Loucy (cell line): ENCODE measurements at regions not wholly inside any gene's neighbourhood (a gene's known extent, or its start where the extent isn't known, plus 50 kb on each side); places are given as distances from the start of the nearest gene placed in this dataset.

ENCODE experiments used
- CTCF ChIP-seq: fragments of 200-600 bp; sonication (generic); conservative IDR thresholded peaks from 2 replicates; pipeline ENCODE4 v1.5.1; 2014; ENCODE audit warnings: mild to moderate bottlenecking, antibody characterized with exemption, low read length
- EZH2phosphoT487 ChIP-seq: fragments of 200-600 bp; IDR thresholded peaks from 2 replicates; pipeline ENCODE4 v1.6.1; 2018; ENCODE audit warnings: antibody characterized with exemption, mild to moderate bottlenecking, moderate library complexity, borderline replicate concordance

GRCh38 chr6:148648754-148649453 is 97.9 kb upstream of the UST start:
- no peak for TF ChIP-seq CTCF
- TF ChIP-seq EZH2phosphoT487, result no peak
